Left lung (tissue), 4 donors: ENCODE measurements at regions not wholly inside any gene's neighbourhood (a gene's known extent, or its start where the extent isn't known, plus 50 kb on each side); places are given as distances from the start of the nearest gene placed in this dataset.

Experiments
- ATAC-seq: fragments of 200-7000 bp; cut with Tn5 transposase; one replicate; pipeline ENCODE4 v1.9.1; 2020; ENCODE audit warnings: moderate library complexity
- DNase-seq, 4 donors: peaks; one replicate each; pipeline ENCODE4 v3.0.0-alpha.2; 2013 to 2020
- H3K27ac ChIP-seq, 2 donors: fragments of 200-600 bp; sonication (generic) in 1 of 2; one replicate each; pipeline versions ENCODE4 v1.5.0 to v1.8.0; 2020 to 2021
- H3K27me3 ChIP-seq, 2 donors: fragments of 200-600 bp; sonication (generic) in 1 of 2; one replicate each; pipeline versions ENCODE4 v1.5.0 to v1.8.0; 2020 to 2021
- H3K36me3 ChIP-seq, 2 donors: fragments of 200-600 bp; sonication (generic) in 1 of 2; one replicate each; pipeline versions ENCODE4 v1.5.0 to v1.8.0; 2020 to 2021
- H3K4me1 ChIP-seq, 2 donors: fragments of 200-600 bp; one replicate each; pipeline ENCODE4 v1.8.0; 2021
- H3K4me3 ChIP-seq, 2 donors: fragments of 200-600 bp; sonication (generic) in 1 of 2; one replicate each; pipeline versions ENCODE4 v1.5.0 to v1.8.0; 2020 to 2021; ENCODE audit warnings: mild to moderate bottlenecking in 1 of 2
- H3K9me3 ChIP-seq, 2 donors: fragments of 200-600 bp; sonication (generic) in 1 of 2; one replicate each; pipeline versions ENCODE4 v1.5.0 to v1.8.0; 2020 to 2021
- CTCF ChIP-seq, 2 donors: fragments of 200-600 bp; sonication (generic) in 1 of 2; IDR thresholded peaks; one replicate each; pipeline versions ENCODE4 v1.5.0 to v1.8.0; 2021; ENCODE audit warnings: antibody characterized with exemption in 2 of 2
- intact Hi-C, 2 donors: fragments of 100-400 bp; cut with DNase I; formaldehyde crosslinking; loops; one replicate each; pipeline versions ENCODE4 v1.11.2 to v1.14.2; 2022
- donor health status: DM: no; HTN: yes; CAD: no.
- donor health status: DM: no; HTN: no; CAD: no.

GRCh38 chr4:18937080-18937479 is 915.5 kb upstream of the LCORL start:
- intact Hi-C loops, result loop anchor here in 1 of 2 donors (10.0 kb wide), 1 partner anchor 242 kb away; no protein-coding TSS in a partner anchor
- ATAC-seq (peak; percentile 86), DNase-seq (peak in 1 of 4 donors; percentile 16)
- H3K36me3 ChIP-seq, result no peaks in the 10 kb centered on the region
- H3K27me3 ChIP-seq, result no peaks in the 10 kb centered on the region
- H3K27ac ChIP-seq, result no peak overlapping the region
- no peak for TF ChIP-seq CTCF (IDR thresholded peaks at IDR 0.05)
- H3K4me3 ChIP-seq, result no peak overlapping the region
- no peaks in the 10 kb centered on the region for H3K4me1 ChIP-seq
- no peaks in the 10 kb centered on the region for H3K9me3 ChIP-seq

GRCh38 chr4:18935659-18936345 is 914.2 kb upstream of the LCORL start:
- DNase-seq (no peak), ATAC-seq (peak; percentile 61)
- Histone ChIP-seq H3K36me3 (no peaks in the 10 kb centered on the region), H3K27me3 (no peaks in the 10 kb centered on the region), H3K27ac (no peak overlapping the region), H3K4me1 (no peaks in the 10 kb centered on the region), H3K9me3 (no peaks in the 10 kb centered on the region), H3K4me3 (no peak overlapping the region)
- intact Hi-C loops, result loop anchor here in 1 of 2 donors (10.0 kb wide), 1 partner anchor 241 kb away; no protein-coding TSS in a partner anchor
- TF ChIP-seq CTCF (IDR thresholded peaks at IDR 0.05), result no peak

GRCh38 chr4:18934197-18934596 is 912.6 kb upstream of the LCORL start:
- DNase-seq (no peak), ATAC-seq (no peak)
- intact Hi-C loops, result loop anchor here in 1 of 2 donors (10.0 kb wide), 1 partner anchor 239 kb away; no protein-coding TSS in a partner anchor
- no peak overlapping the region for H3K4me3 ChIP-seq
- H3K27me3 ChIP-seq, result no peaks in the 10 kb centered on the region
- H3K36me3 ChIP-seq, result no peaks in the 10 kb centered on the region
- H3K9me3 ChIP-seq, result no peaks in the 10 kb centered on the region
- H3K4me1 ChIP-seq, result no peaks in the 10 kb centered on the region
- no peak overlapping the region for H3K27ac ChIP-seq
- no peak for TF ChIP-seq CTCF (IDR thresholded peaks at IDR 0.05)

GRCh38 chr4:18932730-18933339 is 911.3 kb upstream of the LCORL start:
- no peaks in the 10 kb centered on the region for H3K36me3 ChIP-seq
- DNase-seq, result no peak
- H3K27me3 ChIP-seq, result no peaks in the 10 kb centered on the region
- no peak overlapping the region for H3K27ac ChIP-seq
- no peaks in the 10 kb centered on the region for H3K4me1 ChIP-seq
- no peak for TF ChIP-seq CTCF (IDR thresholded peaks at IDR 0.05)
- ATAC-seq, result no peak
- intact Hi-C loops, result loop anchor here in 1 of 2 donors (10.0 kb wide), 1 partner anchor 238 kb away; no protein-coding TSS in a partner anchor
- no peaks in the 10 kb centered on the region for H3K9me3 ChIP-seq
- H3K4me3 ChIP-seq, result no peak overlapping the region

GRCh38 chr4:18931643-18932377 is 910.3 kb upstream of the LCORL start:
- intact Hi-C loops, result loop anchor here in 1 of 2 donors (10.0 kb wide), 1 partner anchor 237 kb away; no protein-coding TSS in a partner anchor
- Histone ChIP-seq H3K36me3 (no peaks in the 10 kb centered on the region), H3K4me3 (no peak overlapping the region), H3K9me3 (peaks cover 0 to 3% of the 10 kb centered on the region in 2 donors), H3K27me3 (no peaks in the 10 kb centered on the region), H3K27ac (no peak overlapping the region), H3K4me1 (no peaks in the 10 kb centered on the region)
- no peak for TF ChIP-seq CTCF (IDR thresholded peaks at IDR 0.05)
- DNase-seq (no peak), ATAC-seq (no peak)
